GM19328 (cell line): ENCODE measurements at regions not wholly inside any gene's neighbourhood (a gene's known extent, or its start where the extent isn't known, plus 50 kb on each side); places are given as distances from the start of the nearest gene placed in this dataset.
"Not testable (repeated sequence)": the region's sequence is repeated elsewhere in the genome, so short reads cannot be mapped to it uniquely, and the experiment has no call there.

Experiments used
- ATAC-seq: cut with Tn5 transposase; IDR thresholded peaks from one replicate; pipeline ENCODE4 v1.9.1; 2021; ENCODE audit warnings: mild to moderate bottlenecking, moderate library complexity; ENCODE audit not compliant: unreplicated experiment

GRCh38 chr3:157589211-157589610, 86.0 kb upstream of the VEPH1 start:
- ATAC-seq = no peak

GRCh38 chr3:157588386-157589060, 85.3 kb upstream of the VEPH1 start:
- no peak for ATAC-seq

GRCh38 chr3:157586293-157586692, 83.1 kb upstream of the VEPH1 start:
- no peak for ATAC-seq

- no peak for ATAC-seq
Measured at GRCh38 chr3:157585386-157585785, 82.2 kb upstream of the VEPH1 start.

GRCh38 chr3:157582637-157582973, 79.4 kb upstream of the VEPH1 start:
- ATAC-seq = no peak

DNA sequence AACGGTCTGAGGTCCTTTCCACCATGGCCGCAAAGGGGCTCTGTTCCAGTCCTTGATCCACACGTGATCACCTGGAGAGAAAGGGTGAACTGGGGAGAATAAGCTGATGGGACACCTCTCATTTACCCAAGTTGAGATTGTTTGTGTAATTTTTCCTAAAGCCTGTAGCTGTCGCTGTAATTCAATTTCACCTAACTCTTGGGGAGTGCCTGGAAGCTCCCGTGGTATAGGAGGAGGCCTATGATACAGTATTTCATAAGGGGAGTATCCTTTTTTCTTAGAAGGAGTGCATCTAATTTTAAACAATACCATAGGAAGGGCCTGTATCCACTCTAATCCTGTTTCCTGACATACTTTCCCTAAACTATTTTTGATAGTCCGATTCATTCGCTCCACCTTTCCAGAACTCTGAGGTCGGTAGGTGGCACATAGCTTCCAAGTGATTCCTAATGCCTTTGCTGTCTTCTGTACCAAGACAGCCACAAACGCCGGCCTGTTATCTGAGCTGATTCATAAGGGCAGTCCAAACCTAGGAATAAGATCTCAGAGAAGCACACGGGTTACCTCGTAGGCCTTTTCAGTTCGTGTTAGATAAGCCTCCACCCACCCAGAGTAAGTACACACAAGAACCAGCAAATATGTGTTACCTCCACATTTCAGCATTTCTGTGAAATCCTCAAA, 78.9 kb upstream of the VEPH1 start:
- ATAC-seq = not testable (repeated sequence)

GRCh38 chr3:157581371-157581770, 78.2 kb upstream of the VEPH1 start:
- ATAC-seq = no peak

- ATAC-seq = no peak
Measured at GRCh38 chr3:157578181-157578580, 75.0 kb upstream of the VEPH1 start.

DNA sequence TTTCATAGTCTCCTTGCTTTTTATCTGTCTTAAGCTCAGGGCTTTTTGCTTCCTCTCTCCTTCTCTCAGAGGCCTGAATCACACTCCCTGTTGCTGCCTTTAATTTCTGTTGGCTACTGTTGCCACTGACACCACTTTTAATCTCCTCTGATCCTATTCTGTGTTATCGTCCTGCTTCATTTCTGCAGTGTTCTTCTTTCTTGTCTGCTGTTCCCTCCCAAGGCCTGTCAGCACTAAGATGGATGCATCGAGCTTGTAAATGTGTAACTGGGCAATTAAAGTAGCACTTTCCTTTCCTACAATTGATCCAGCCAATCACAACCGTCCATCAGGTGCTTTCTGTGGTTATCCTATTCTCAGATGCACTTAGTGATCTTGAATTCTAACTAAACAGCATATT, 71.3 kb upstream of the VEPH1 start:
- no peak for ATAC-seq

DNA sequence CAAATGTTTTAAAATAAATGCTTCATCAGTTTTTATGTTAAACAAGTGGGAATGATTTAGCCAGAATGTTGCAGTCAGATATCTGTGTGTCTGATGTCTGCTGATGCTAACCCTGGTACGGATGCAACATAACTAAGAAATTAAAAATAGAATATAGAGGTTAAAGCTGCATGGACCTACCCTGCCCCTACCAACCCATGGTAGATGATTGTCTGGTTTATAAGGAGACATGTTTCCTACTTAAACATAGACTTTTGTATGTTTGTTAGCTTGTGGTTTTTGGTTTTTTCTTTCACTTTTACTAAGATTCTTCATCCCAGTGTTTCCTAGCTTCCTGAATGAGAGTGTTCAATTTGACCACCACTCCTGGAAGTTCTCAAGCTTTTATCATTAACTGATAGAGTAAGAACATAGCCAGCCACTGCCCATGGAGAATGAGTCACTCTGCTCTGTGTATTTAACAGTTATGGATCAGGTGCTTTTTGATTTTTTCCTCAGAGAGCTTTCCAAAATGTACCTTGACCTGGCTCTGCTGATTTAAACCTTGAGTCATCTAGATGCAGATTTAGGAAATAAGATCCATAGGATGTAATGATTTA, 70.7 kb upstream of the VEPH1 start:
- ATAC-seq = no peak

DNA sequence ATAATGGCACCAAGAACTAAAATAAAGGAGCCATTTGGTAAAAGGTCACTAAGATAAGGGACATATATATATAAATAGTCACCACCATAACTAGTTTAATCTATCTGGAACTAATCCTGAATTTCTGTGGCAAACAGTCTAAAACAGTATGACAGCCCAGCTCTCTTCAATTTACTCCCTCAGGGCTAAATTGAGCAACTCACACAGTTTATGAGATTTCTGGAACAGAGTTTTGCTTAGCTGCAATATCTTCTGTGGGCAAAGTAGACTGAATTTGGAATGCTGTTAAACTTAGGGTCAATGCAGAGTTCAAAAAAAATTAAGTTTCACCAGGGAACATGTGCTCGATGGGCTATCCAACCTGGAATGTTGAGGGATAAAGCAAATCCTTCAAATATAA, 70.1 kb upstream of the VEPH1 start:
- no peak for ATAC-seq

- peak; percentile 84 for ATAC-seq
Measured at GRCh38 chr3:157572559-157573270, 69.5 kb upstream of the VEPH1 start.

DNA sequence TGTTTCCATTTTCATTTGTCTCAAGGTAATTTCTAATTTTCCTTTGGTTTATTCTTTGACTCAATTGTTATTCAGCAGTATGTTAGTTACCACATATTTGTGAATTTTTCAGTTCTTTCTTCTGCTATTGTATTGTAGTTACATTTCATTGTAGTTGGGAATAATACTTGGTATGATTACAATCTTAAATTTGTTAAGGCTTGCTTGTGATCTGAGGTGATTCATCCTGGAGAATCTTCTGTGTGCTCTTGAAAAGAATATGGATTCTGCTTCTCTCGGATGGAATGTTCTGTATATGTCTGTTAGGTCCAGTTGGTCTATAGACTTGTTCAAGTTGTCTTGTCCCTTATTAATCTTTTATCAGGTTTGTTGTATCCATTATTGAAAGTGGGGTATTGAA, 63.4 kb upstream of the VEPH1 start:
- no peak for ATAC-seq

DNA sequence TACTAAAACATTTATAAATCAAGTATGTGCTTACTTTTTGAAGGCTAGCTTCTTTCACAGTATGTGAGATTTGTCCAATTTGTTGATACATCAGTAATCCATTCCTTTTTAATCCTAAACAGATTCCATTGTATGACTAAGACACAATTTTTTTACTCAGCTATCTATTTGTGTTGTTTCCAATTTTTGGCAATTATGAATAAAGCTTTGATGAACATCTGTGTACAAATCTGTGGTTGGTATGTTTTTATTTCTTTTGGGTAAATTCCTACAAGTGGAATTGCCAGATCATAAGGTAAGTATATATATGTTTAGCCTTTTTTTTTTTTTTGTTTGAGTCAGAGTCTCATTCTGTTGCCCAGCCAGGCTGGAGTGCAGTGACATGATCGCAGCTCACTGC, 56.2 kb upstream of the VEPH1 start:
- no peak for ATAC-seq
